OCI-LY3 (cell line): ENCODE measurements at regions not wholly inside any gene's neighbourhood (a gene's known extent, or its start where the extent isn't known, plus 50 kb on each side); places are given as distances from the start of the nearest gene placed in this dataset.
"Not testable (repeated sequence)": the region's sequence is repeated elsewhere in the genome, so short reads cannot be mapped to it uniquely, and the experiment has no call there.

Experiments
- EZH2phosphoT487 ChIP-seq: fragments of 200-600 bp; shearing (Covaris generic); IDR thresholded peaks from 2 replicates; pipeline ENCODE4 v1.6.1; 2018; ENCODE audit warnings: antibody characterized with exemption, mixed run types, low read depth
- TF ChIP-seq, protein P1 (sequence below): fragments of 200-600, 300-600 bp; sonication (generic); IDR thresholded peaks from 2 replicates; pipeline ENCODE4 v1.5.1; 2014; ENCODE audit warnings: antibody characterized with exemption, low read length, low read depth

DNA sequence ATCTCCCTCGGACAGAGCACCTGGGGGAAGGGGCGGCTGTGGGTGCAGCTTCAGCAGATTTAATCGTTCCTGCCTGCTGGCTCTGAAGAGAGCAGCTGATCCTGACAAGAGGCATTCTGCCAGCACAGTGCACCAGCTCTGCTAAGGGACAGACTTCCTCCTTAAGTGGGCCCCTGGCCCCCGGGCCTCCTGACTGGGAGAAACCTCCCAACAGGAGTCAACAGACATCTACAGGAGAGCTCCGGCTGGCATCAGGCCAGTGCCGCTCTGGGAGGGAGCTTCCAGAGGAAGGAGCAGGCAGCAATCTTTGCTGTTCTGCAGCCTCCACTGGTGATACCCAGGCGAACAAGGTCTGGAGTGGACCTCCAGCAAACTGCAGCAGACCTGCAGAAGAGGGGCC lies 84.9 kb upstream of the ATXN3L start:
- TF ChIP-seq, protein P1, sequence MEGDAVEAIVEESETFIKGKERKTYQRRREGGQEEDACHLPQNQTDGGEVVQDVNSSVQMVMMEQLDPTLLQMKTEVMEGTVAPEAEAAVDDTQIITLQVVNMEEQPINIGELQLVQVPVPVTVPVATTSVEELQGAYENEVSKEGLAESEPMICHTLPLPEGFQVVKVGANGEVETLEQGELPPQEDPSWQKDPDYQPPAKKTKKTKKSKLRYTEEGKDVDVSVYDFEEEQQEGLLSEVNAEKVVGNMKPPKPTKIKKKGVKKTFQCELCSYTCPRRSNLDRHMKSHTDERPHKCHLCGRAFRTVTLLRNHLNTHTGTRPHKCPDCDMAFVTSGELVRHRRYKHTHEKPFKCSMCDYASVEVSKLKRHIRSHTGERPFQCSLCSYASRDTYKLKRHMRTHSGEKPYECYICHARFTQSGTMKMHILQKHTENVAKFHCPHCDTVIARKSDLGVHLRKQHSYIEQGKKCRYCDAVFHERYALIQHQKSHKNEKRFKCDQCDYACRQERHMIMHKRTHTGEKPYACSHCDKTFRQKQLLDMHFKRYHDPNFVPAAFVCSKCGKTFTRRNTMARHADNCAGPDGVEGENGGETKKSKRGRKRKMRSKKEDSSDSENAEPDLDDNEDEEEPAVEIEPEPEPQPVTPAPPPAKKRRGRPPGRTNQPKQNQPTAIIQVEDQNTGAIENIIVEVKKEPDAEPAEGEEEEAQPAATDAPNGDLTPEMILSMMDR: not testable (repeated sequence)
- not testable (repeated sequence) for TF ChIP-seq EZH2phosphoT487
